GM23338 (cell line): ENCODE measurements at regions not wholly inside any gene's neighbourhood (a gene's known extent, or its start where the extent isn't known, plus 50 kb on each side); places are given as distances from the start of the nearest gene placed in this dataset.

Source experiments
- ATAC-seq: fragments of 200-7000 bp; cut with Tn5 transposase; 3 replicates; pipeline ENCODE4 v1.9.1; 2020
- DNase-seq: peaks from one replicate; pipeline ENCODE4 v3.0.0-alpha.2; 2015; ENCODE audit warnings: low spot score
- H2AFZ ChIP-seq: fragments of 200-600 bp; sonication (generic); 2 replicates; pipeline ENCODE4 v1.8.0; 2016; ENCODE audit warnings: antibody characterized with exemption, mild to moderate bottlenecking, moderate library complexity
- H3F3A ChIP-seq: fragments of 200-600 bp; sonication (generic); replicated peaks from 2 replicates; pipeline ENCODE4 v1.8.0; 2017; ENCODE audit warnings: antibody characterized with exemption, mixed run types, low read depth
- H3K27ac ChIP-seq: fragments of 200-600 bp; sonication (generic); 2 replicates; pipeline ENCODE4 v1.6.1; 2016; ENCODE audit warnings: low read depth
- H3K27me3 ChIP-seq: fragments of 200-600 bp; sonication (generic); 2 replicates; pipeline ENCODE4 v1.8.0; 2016; ENCODE audit warnings: mild to moderate bottlenecking, mixed run types, moderate library complexity; ENCODE audit not compliant: insufficient read depth
- H3K36me3 ChIP-seq: fragments of 200-600 bp; sonication (generic); 2 replicates; pipeline ENCODE4 v1.8.0; 2016; ENCODE audit warnings: mild to moderate bottlenecking; ENCODE audit not compliant: insufficient read depth
- H3K4me1 ChIP-seq: fragments of 200-600 bp; sonication (generic); 2 replicates; pipeline ENCODE4 v1.8.0; 2016; ENCODE audit warnings: mild to moderate bottlenecking, moderate library complexity; ENCODE audit not compliant: insufficient read depth
- H3K4me2 ChIP-seq: fragments of 200-600 bp; sonication (generic); 2 replicates; pipeline ENCODE4 v1.7.1; 2017; ENCODE audit warnings: mixed run types
- H3K4me3 ChIP-seq: fragments of 200-600 bp; sonication (generic); 2 replicates; pipeline ENCODE4 v1.6.1; 2016; ENCODE audit warnings: mixed run types
- H3K79me2 ChIP-seq: fragments of 200-600 bp; sonication (generic); replicated peaks from 2 replicates; pipeline ENCODE4 v1.8.0; 2017; ENCODE audit warnings: mild to moderate bottlenecking; ENCODE audit not compliant: insufficient read depth
- H3K9me2 ChIP-seq: fragments of 200-600 bp; sonication (generic); 2 replicates; pipeline ENCODE4 v1.8.0; 2017; ENCODE audit not compliant: insufficient read depth
- H4K20me1 ChIP-seq: fragments of 200-600 bp; sonication (generic); replicated peaks from 2 replicates; pipeline ENCODE4 v1.8.0; 2017; ENCODE audit warnings: mild to moderate bottlenecking; ENCODE audit not compliant: insufficient read depth
- H3K27ac Mint-ChIP-seq: 2 replicates; pipeline ENCODE4 v1.8.0; 2020; ENCODE audit warnings: inconsistent platforms, mild to moderate bottlenecking, moderate library complexity, mixed read lengths
- H3K27me3 Mint-ChIP-seq: 3 replicates; pipeline ENCODE4 v1.8.0; 2022; ENCODE audit warnings: low read depth, mild to moderate bottlenecking, moderate library complexity, mixed read lengths, inconsistent platforms; ENCODE audit not compliant: insufficient read depth, poor library complexity
- H3K36me3 Mint-ChIP-seq: 3 replicates; pipeline ENCODE4 v1.8.0; 2021; ENCODE audit warnings: low read depth, mild to moderate bottlenecking, inconsistent platforms, moderate library complexity, mixed read lengths
- H3K4me1 Mint-ChIP-seq: 3 replicates; pipeline ENCODE4 v1.8.0; 2020; ENCODE audit warnings: mild to moderate bottlenecking, inconsistent platforms, mixed read lengths
- H3K4me3 Mint-ChIP-seq: 3 replicates; pipeline ENCODE4 v1.8.0; 2021; ENCODE audit warnings: moderate library complexity, mild to moderate bottlenecking, inconsistent platforms, mixed read lengths
- H3K9me3 Mint-ChIP-seq: 3 replicates; pipeline ENCODE4 v1.8.0; 2020; ENCODE audit warnings: moderate library complexity, mild to moderate bottlenecking, inconsistent platforms, mixed read lengths
- CTCF ChIP-seq, 2 experiments: fragments of 200-600 bp in 1 of 2; sonication (generic) in 1 of 2; conservative IDR thresholded peaks; 2 replicates each; pipeline versions ENCODE4 v1.5.1 to v1.6.1; 2016 to 2017; ENCODE audit warnings: antibody characterized with exemption in 2 of 2, low read depth in 2 of 2, mild to moderate bottlenecking in 2 of 2, moderate library complexity in 1 of 2
- EZH2 ChIP-seq: fragments of 200-600 bp; sonication (generic); IDR thresholded peaks from one replicate; pipeline ENCODE4 v1.8.0; 2017; ENCODE audit warnings: antibody characterized with exemption, mild to moderate bottlenecking, low read depth; ENCODE audit not compliant: unreplicated experiment
- EZH2phosphoT487 ChIP-seq: fragments of 200-600 bp; sonication (generic); IDR thresholded peaks from one replicate; pipeline ENCODE4 v1.8.1; 2018; ENCODE audit warnings: antibody characterized with exemption; ENCODE audit not compliant: unreplicated experiment
- JUNB ChIP-seq: IDR thresholded peaks from one replicate; pipeline ENCODE4 v1.6.1; 2016; ENCODE audit warnings: antibody characterized with exemption; ENCODE audit not compliant: unreplicated experiment
- REST ChIP-seq: IDR thresholded peaks from one replicate; pipeline ENCODE4 v1.6.1; 2018; ENCODE audit warnings: antibody characterized with exemption; ENCODE audit not compliant: unreplicated experiment
- STAT1 ChIP-seq: IDR thresholded peaks from one replicate; pipeline ENCODE4 v1.6.1; 2016; ENCODE audit warnings: antibody characterized with exemption; ENCODE audit not compliant: unreplicated experiment
- ZNF114 ChIP-seq: fragments of 250-450 bp; sonication (Bioruptor Pico); IDR thresholded peaks from 2 replicates; pipeline ENCODE4 v1.5.0; 2020; ENCODE audit warnings: mild to moderate bottlenecking, moderate library complexity
- ZNF331 ChIP-seq: fragments of 250-450 bp; sonication (Bioruptor Pico); IDR thresholded peaks from 2 replicates; pipeline ENCODE4 v1.5.0; 2020; ENCODE audit warnings: low read depth, mild to moderate bottlenecking, moderate library complexity
- ZNF462 ChIP-seq: fragments of 250-450 bp; sonication (Bioruptor Pico); IDR thresholded peaks from 2 replicates; pipeline ENCODE4 v1.5.0; 2020; ENCODE audit warnings: mild to moderate bottlenecking, moderate library complexity

GRCh38 chr16:50960517-50961202 is 190.4 kb downstream of the SALL1 start:
- H3K4me2 ChIP-seq: no peak overlapping the region
- no peak overlapping the region for H3K4me3 ChIP-seq
- Mint-ChIP-seq H3K9me3 (no peaks in the 10 kb centered on the region), H3K4me3 (no peak overlapping the region), H3K4me1 (peaks cover 5% of the 10 kb centered on the region; the same call in 2 of the 3 replicates), H3K27ac (no peak overlapping the region), H3K36me3 (no peaks in the 10 kb centered on the region), H3K27me3 (peaks cover 4% of the 10 kb centered on the region)
- H3K9me2 ChIP-seq: no peaks in the 10 kb centered on the region
- H3K79me2 ChIP-seq: no peaks in the 10 kb centered on the region
- peak; percentile 77 for ATAC-seq
- TF ChIP-seq ZNF331 (CRISPR knock-in tag): no peak
- no peak for TF ChIP-seq STAT1
- TF ChIP-seq CTCF (conservative IDR thresholded peaks at IDR 0.05; ENCODE audit: low read depth in 2 of 2): no peak
- TF ChIP-seq ZNF114 (CRISPR knock-in tag): no peak
- TF ChIP-seq ZNF462: no peak
- no peak for TF ChIP-seq REST
- no peak for TF ChIP-seq EZH2
- TF ChIP-seq JUNB: no peak
- no peak for TF ChIP-seq EZH2phosphoT487
- H3K27me3 ChIP-seq: no peaks in the 10 kb centered on the region
- H2AFZ ChIP-seq: peak overlapping the region; percentile 56; the same call in 1 of the 2 replicates
- H3K27ac ChIP-seq: no peak overlapping the region
- H4K20me1 ChIP-seq: no peaks in the 10 kb centered on the region
- no peaks in the 10 kb centered on the region for H3F3A ChIP-seq
- no peaks in the 10 kb centered on the region for H3K4me1 ChIP-seq
- H3K36me3 ChIP-seq: no peaks in the 10 kb centered on the region
- peak; percentile 28 for DNase-seq
